Activated naive CD8-positive, alpha-beta T cell treated with anti-CD3 and anti-CD28 coated beads, Interleukin-2, amount 10 ng/mL, durations not matched to agents 7 days and 5 days (primary cell): ENCODE measurements at regions not wholly inside any gene's neighbourhood (a gene's known extent, or its start where the extent isn't known, plus 50 kb on each side); places are given as distances from the start of the nearest gene placed in this dataset.
A peak's percentile ranks its signal among the peaks of the same experiment; 100 is the strongest.

Experiments used
- ATAC-seq: fragments of 150-1000 bp; cut with Tn5 transposase; one replicate; pipeline ENCODE4 v1.10.0; 2021; ENCODE audit warnings: low read depth, moderate library complexity
- POLR2A ChIA-PET: fragments of 350-600 bp; sonication (Branson Sonifier 250); formaldehyde crosslinking; loops from one replicate; lab custom pipeline; 2021; ENCODE audit warnings: antibody characterized with exemption; lab: Charles Lee
- DNase-seq: peaks from one replicate; pipeline ENCODE4 v3.0.0; 2021
- H3K27ac Mint-ChIP-seq: one replicate; pipeline ENCODE4 v1.8.0; 2022; ENCODE audit warnings: mild to moderate bottlenecking, mixed read lengths
- H3K27me3 Mint-ChIP-seq: one replicate; pipeline ENCODE4 v1.8.0; 2022; ENCODE audit warnings: mild to moderate bottlenecking, moderate library complexity, mixed read lengths
- H3K36me3 Mint-ChIP-seq: one replicate; pipeline ENCODE4 v1.8.0; 2021; ENCODE audit warnings: mild to moderate bottlenecking, mixed read lengths
- H3K4me1 Mint-ChIP-seq: one replicate; pipeline ENCODE4 v1.8.0; 2021; ENCODE audit warnings: mixed read lengths
- H3K4me3 Mint-ChIP-seq: one replicate; pipeline ENCODE4 v1.8.0; 2022; ENCODE audit warnings: mild to moderate bottlenecking, moderate library complexity, mixed read lengths
- H3K9me3 Mint-ChIP-seq: one replicate; pipeline ENCODE4 v1.8.0; 2021; ENCODE audit warnings: mixed read lengths

- Mint-ChIP-seq H3K36me3 (peaks cover 8% of the 10 kb centered on the region), H3K4me3 (peak overlapping the region; percentile 95), H3K27ac (peak overlapping the region; percentile 84), H3K4me1 (peaks cover 14% of the 10 kb centered on the region), H3K9me3 (peaks cover 6% of the 10 kb centered on the region), H3K27me3 (peaks cover 6% of the 10 kb centered on the region)
- POLR2A ChIA-PET, result interaction anchor here (0.7 to 1.1 kb wide), 2 partner anchors 9 to 108 kb away, joined by 3 read pairs; partner anchors contain the start of gene SPRY1
- DNase-seq (peak; percentile 61), ATAC-seq (peak; percentile 55)
Measured at GRCh38 chr4:123505095-123506010, 108.8 kb downstream of the SPRY1 start.

GRCh38 chr4:123506011-123506695 is 109.6 kb downstream of the SPRY1 start:
- no peak for ATAC-seq
- Mint-ChIP-seq H3K27ac (peak overlapping the region; percentile 84), H3K4me1 (peaks cover 14% of the 10 kb centered on the region), H3K27me3 (peaks cover 6% of the 10 kb centered on the region), H3K4me3 (peak overlapping the region; percentile 95), H3K9me3 (peaks cover 1% of the 10 kb centered on the region), H3K36me3 (peaks cover 4% of the 10 kb centered on the region)
- POLR2A ChIA-PET, result interaction anchor here (1.1 kb wide), 1 partner anchor 109 kb away, joined by 3 read pairs; the partner anchor contains the start of gene SPRY1
- DNase-seq, result no peak

GRCh38 chr4:123507376-123507775 is 110.8 kb downstream of the SPRY1 start:
- DNase-seq, result no peak
- Mint-ChIP-seq H3K36me3 (peaks cover 6% of the 10 kb centered on the region), H3K9me3 (no peaks in the 10 kb centered on the region), H3K27ac (no peak overlapping the region), H3K4me1 (peaks cover 14% of the 10 kb centered on the region), H3K27me3 (peaks cover 6% of the 10 kb centered on the region), H3K4me3 (no peak overlapping the region)
- no peak for ATAC-seq
- POLR2A ChIA-PET, result interaction anchor here (0.6 to 1.3 kb wide), 2 partner anchors 19 to 90 kb away, joined by 3 to 4 read pairs; no protein-coding TSS in a partner anchor

- Mint-ChIP-seq H3K4me3 (no peak overlapping the region), H3K27ac (no peak overlapping the region), H3K9me3 (peaks cover 3% of the 10 kb centered on the region), H3K27me3 (peaks cover 9% of the 10 kb centered on the region), H3K36me3 (peaks cover 6% of the 10 kb centered on the region), H3K4me1 (peaks cover 12% of the 10 kb centered on the region)
- POLR2A ChIA-PET, result no interaction called here
- DNase-seq (no peak), ATAC-seq (no peak)
Measured at GRCh38 chr4:123510221-123510620, 113.6 kb downstream of the SPRY1 start.

- DNase-seq, result no peak
- Mint-ChIP-seq H3K27ac (no peak overlapping the region), H3K4me3 (no peak overlapping the region), H3K27me3 (peaks cover 9% of the 10 kb centered on the region), H3K36me3 (peaks cover 6% of the 10 kb centered on the region), H3K9me3 (peaks cover 3% of the 10 kb centered on the region), H3K4me1 (peaks cover 12% of the 10 kb centered on the region)
- ATAC-seq, result no peak
- POLR2A ChIA-PET, result no interaction called here
Measured at GRCh38 chr4:123510659-123511058, 114.1 kb downstream of the SPRY1 start.

GRCh38 chr4:123516576-123516975 is 120.0 kb downstream of the SPRY1 start:
- POLR2A ChIA-PET, result no interaction called here
- H3K36me3 Mint-ChIP-seq, result peaks cover 3% of the 10 kb centered on the region
- H3K9me3 Mint-ChIP-seq, result peaks cover 3% of the 10 kb centered on the region
- peaks cover 1% of the 10 kb centered on the region for H3K4me1 Mint-ChIP-seq
- H3K27ac Mint-ChIP-seq, result no peak overlapping the region
- DNase-seq, result no peak
- no peak for ATAC-seq
- peaks cover 11% of the 10 kb centered on the region for H3K27me3 Mint-ChIP-seq
- H3K4me3 Mint-ChIP-seq, result no peak overlapping the region

GRCh38 chr4:123517176-123517575 is 120.6 kb downstream of the SPRY1 start:
- POLR2A ChIA-PET, result no interaction called here
- H3K4me1 Mint-ChIP-seq, result peaks cover 1% of the 10 kb centered on the region
- DNase-seq (no peak), ATAC-seq (no peak)
- no peak overlapping the region for H3K4me3 Mint-ChIP-seq
- peaks cover 3% of the 10 kb centered on the region for H3K9me3 Mint-ChIP-seq
- H3K27me3 Mint-ChIP-seq, result peaks cover 11% of the 10 kb centered on the region
- no peak overlapping the region for H3K27ac Mint-ChIP-seq
- H3K36me3 Mint-ChIP-seq, result peaks cover 3% of the 10 kb centered on the region

GRCh38 chr4:123517971-123518370 is 121.4 kb downstream of the SPRY1 start:
- Mint-ChIP-seq H3K4me3 (no peak overlapping the region), H3K36me3 (peaks cover 2% of the 10 kb centered on the region), H3K27me3 (peaks cover 11% of the 10 kb centered on the region), H3K27ac (no peak overlapping the region), H3K4me1 (peaks cover 1% of the 10 kb centered on the region), H3K9me3 (peaks cover 1% of the 10 kb centered on the region)
- no peak for DNase-seq
- no peak for ATAC-seq
- POLR2A ChIA-PET, result no interaction called here

- no peak overlapping the region for H3K27ac Mint-ChIP-seq
- peaks cover 4% of the 10 kb centered on the region for H3K27me3 Mint-ChIP-seq
- POLR2A ChIA-PET, result no interaction called here
- H3K9me3 Mint-ChIP-seq, result no peaks in the 10 kb centered on the region
- no peak for DNase-seq
- H3K4me1 Mint-ChIP-seq, result no peaks in the 10 kb centered on the region
- H3K36me3 Mint-ChIP-seq, result no peaks in the 10 kb centered on the region
- H3K4me3 Mint-ChIP-seq, result no peak overlapping the region
- ATAC-seq, result no peak
Measured at GRCh38 chr4:123520325-123520724, 123.7 kb downstream of the SPRY1 start.

- no peak for ATAC-seq
- Mint-ChIP-seq H3K9me3 (peaks cover 2% of the 10 kb centered on the region), H3K4me3 (no peak overlapping the region), H3K27ac (no peak overlapping the region), H3K36me3 (peaks cover 4% of the 10 kb centered on the region), H3K4me1 (peaks cover 9% of the 10 kb centered on the region), H3K27me3 (peaks cover 1% of the 10 kb centered on the region)
- DNase-seq, result no peak
- POLR2A ChIA-PET, result no interaction called here
Measured at GRCh38 chr4:123522081-123522480, 125.5 kb downstream of the SPRY1 start.

GRCh38 chr4:123522646-123523045 is 126.1 kb downstream of the SPRY1 start:
- Mint-ChIP-seq H3K27ac (no peak overlapping the region), H3K4me3 (no peak overlapping the region), H3K9me3 (peaks cover 2% of the 10 kb centered on the region), H3K27me3 (no peaks in the 10 kb centered on the region), H3K36me3 (peaks cover 4% of the 10 kb centered on the region), H3K4me1 (peaks cover 9% of the 10 kb centered on the region)
- ATAC-seq (no peak), DNase-seq (no peak)
- POLR2A ChIA-PET, result no interaction called here

GRCh38 chr4:123524958-123525628 is 128.5 kb downstream of the SPRY1 start:
- POLR2A ChIA-PET, result no interaction called here
- ATAC-seq, result no peak
- peaks cover 2% of the 10 kb centered on the region for H3K9me3 Mint-ChIP-seq

GRCh38 chr4:123526511-123526910 is 129.9 kb downstream of the SPRY1 start:
- peaks cover 8% of the 10 kb centered on the region for H3K36me3 Mint-ChIP-seq
- peaks cover 4% of the 10 kb centered on the region for H3K9me3 Mint-ChIP-seq
- H3K27me3 Mint-ChIP-seq, result no peaks in the 10 kb centered on the region
- H3K4me1 Mint-ChIP-seq, result peaks cover 11% of the 10 kb centered on the region
- POLR2A ChIA-PET, result no interaction called here
- no peak overlapping the region for H3K4me3 Mint-ChIP-seq
- DNase-seq (no peak), ATAC-seq (no peak)
- no peak overlapping the region for H3K27ac Mint-ChIP-seq

More at GRCh38 chr4:123524958-123525628, 128.5 kb downstream of the SPRY1 start:
- DNase-seq, result no peak
- H3K27me3 Mint-ChIP-seq, result no peaks in the 10 kb centered on the region
- H3K36me3 Mint-ChIP-seq, result peaks cover 5% of the 10 kb centered on the region
- H3K4me1 Mint-ChIP-seq, result peaks cover 9% of the 10 kb centered on the region
- no peak overlapping the region for H3K4me3 Mint-ChIP-seq
- H3K27ac Mint-ChIP-seq, result no peak overlapping the region
